IMR-90 (cell line): ENCODE measurements at regions not wholly inside any gene's neighbourhood (a gene's known extent, or its start where the extent isn't known, plus 50 kb on each side); places are given as distances from the start of the nearest gene placed in this dataset.

Experiments
- BHLHE40 ChIP-seq: fragments of 150-350 bp; IDR thresholded peaks from 2 replicates; pipeline ENCODE4 v1.6.1; 2016; ENCODE audit warnings: mild to moderate bottlenecking, low read depth, low read length
- CEBPB ChIP-seq: IDR thresholded peaks from 2 replicates; pipeline ENCODE4 v1.6.1; 2012; ENCODE audit warnings: low read depth, low read length, improper control_type of control experiment
- FOS ChIP-seq: fragments of 150-350 bp; IDR thresholded peaks from 2 replicates; pipeline ENCODE4 v1.6.1; 2016; ENCODE audit warnings: low read depth, low read length
- POLR2A ChIP-seq: IDR thresholded peaks from 2 replicates; pipeline ENCODE4 v1.6.1; 2012; ENCODE audit warnings: mild to moderate bottlenecking, low read depth, low read length
- TF ChIP-seq, protein P1 (sequence below): conservative IDR thresholded peaks from 2 replicates; pipeline ENCODE4 v1.5.1; 2012; ENCODE audit warnings: mild to moderate bottlenecking, low read depth, low read length, improper control_type of control experiment

DNA sequence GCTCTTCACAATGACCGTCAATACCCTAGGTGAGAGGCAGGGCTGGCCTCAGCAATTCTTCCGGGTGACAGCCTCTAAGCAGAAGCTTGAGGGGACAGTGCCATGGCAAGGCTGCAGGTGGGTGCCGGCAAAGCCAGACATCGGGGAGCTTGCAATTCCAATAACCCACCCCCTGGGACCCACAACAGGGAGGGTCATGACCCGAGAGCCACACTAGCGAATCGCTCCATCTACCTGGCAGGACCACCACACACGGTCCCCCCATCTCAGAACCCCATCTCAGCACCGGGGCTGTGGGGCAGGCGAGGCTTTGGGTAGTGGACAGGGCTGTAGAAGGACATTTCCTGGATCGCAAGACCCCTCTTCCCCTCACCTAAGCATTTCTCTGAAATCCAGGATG lies 177.2 kb downstream of the ACKR3 start:
- TF ChIP-seq, protein P1, sequence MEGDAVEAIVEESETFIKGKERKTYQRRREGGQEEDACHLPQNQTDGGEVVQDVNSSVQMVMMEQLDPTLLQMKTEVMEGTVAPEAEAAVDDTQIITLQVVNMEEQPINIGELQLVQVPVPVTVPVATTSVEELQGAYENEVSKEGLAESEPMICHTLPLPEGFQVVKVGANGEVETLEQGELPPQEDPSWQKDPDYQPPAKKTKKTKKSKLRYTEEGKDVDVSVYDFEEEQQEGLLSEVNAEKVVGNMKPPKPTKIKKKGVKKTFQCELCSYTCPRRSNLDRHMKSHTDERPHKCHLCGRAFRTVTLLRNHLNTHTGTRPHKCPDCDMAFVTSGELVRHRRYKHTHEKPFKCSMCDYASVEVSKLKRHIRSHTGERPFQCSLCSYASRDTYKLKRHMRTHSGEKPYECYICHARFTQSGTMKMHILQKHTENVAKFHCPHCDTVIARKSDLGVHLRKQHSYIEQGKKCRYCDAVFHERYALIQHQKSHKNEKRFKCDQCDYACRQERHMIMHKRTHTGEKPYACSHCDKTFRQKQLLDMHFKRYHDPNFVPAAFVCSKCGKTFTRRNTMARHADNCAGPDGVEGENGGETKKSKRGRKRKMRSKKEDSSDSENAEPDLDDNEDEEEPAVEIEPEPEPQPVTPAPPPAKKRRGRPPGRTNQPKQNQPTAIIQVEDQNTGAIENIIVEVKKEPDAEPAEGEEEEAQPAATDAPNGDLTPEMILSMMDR, result no peak
- no peak for TF ChIP-seq POLR2A
- no peak for TF ChIP-seq BHLHE40
- no peak for TF ChIP-seq FOS
- TF ChIP-seq CEBPB, result no peak
